ENCODE measurements at regions not wholly inside any gene's neighbourhood (a gene's known extent, or its start where the extent isn't known, plus 50 kb on each side); places are given as distances from the start of the nearest gene placed in this dataset.

GRCh38 chr21:17709266-17709611 lies 96.5 kb upstream of the BTG3 start:
- TF ChIP-seq POLR2AphosphoS5 (IDR thresholded peaks at IDR 0.05; ENCODE audit: low read depth, low read length) (no peak), POLR2A (IDR thresholded peaks at IDR 0.05; ENCODE audit: low read depth, low read length) (no peak)

Data from GM12892 (cell line).